K562 (cell line): ENCODE measurements at regions not wholly inside any gene's neighbourhood (a gene's known extent, or its start where the extent isn't known, plus 50 kb on each side); places are given as distances from the start of the nearest gene placed in this dataset.
A peak's percentile ranks its signal among the peaks of the same experiment; 100 is the strongest.

Experiments
- ATAC-seq: fragments of 200-7000 bp; cut with Tn5 transposase; 3 replicates; pipeline ENCODE4 v1.9.1; 2020; ENCODE audit warnings: moderate library complexity
- BruUV-seq: library from RNA; stranded (reverse); fragments of 400-500 nt; replicated peaks from 2 replicates; lab custom pipeline; 2021; lab: Mats Ljungman, UMichigan
- CTCF ChIA-PET: fragments of 300-600 bp; formaldehyde crosslinking; extraction: SDS; loops from one replicate; lab custom pipeline; 2021; ENCODE audit warnings: low intra/inter-chr PET ratio; lab: Yijun Ruan, JAX
- POLR2A ChIA-PET: fragments of 300-600, 350-650 bp; sonication (Branson Sonifier 250); formaldehyde crosslinking; extraction: SDS; loops from one replicate; lab custom pipeline; 2021; ENCODE audit warnings: antibody characterized with exemption, inconsistent platforms; lab: Yijun Ruan, JAX
- DNase-seq, 4 experiments: peaks; one replicate each; pipeline versions ENCODE4 v3.0.0 to v3.0.0-alpha.2; 2011 to 2018; ENCODE audit warnings: low spot score in 3 of 4, mixed read lengths in 3 of 4; ENCODE audit errors: extremely low read depth in 1 of 4
- FAIRE-seq: peaks from 2 replicates; lab custom pipeline; 2011; peaks lifted over from hg19 to GRCh38; lab: Jason Lieb, UNC
- H2AFZ ChIP-seq: 2 replicates; pipeline ENCODE4 v1.6.0; 2011; ENCODE audit warnings: low read depth, low read length, control low read depth, inconsistent platforms
- H3K27ac ChIP-seq: fragments of 200-600 bp; 3 replicates; pipeline ENCODE4 v1.8.0; 2011; ENCODE audit warnings: low read depth, mild to moderate bottlenecking, control low read depth, inconsistent platforms, low read length, moderate library complexity, mixed read lengths; ENCODE audit errors: extremely low read depth
- H3K27me3 ChIP-seq, 2 experiments: fragments of 300-600 bp in 1 of 2; 2 replicates in 1 of 2; 3 replicates in 1 of 2; pipeline versions ENCODE4 v1.6.0 to v1.8.0; 2011; ENCODE audit warnings: inconsistent platforms in 2 of 2, low read length in 2 of 2, mild to moderate bottlenecking in 1 of 2, mixed read lengths in 1 of 2, moderate library complexity in 1 of 2; ENCODE audit not compliant: control insufficient read depth in 2 of 2, insufficient read depth in 2 of 2
- H3K36me3 ChIP-seq: fragments of 300-600 bp; 3 replicates; pipeline ENCODE4 v1.8.0; 2011; ENCODE audit warnings: mild to moderate bottlenecking, low read length, inconsistent platforms; ENCODE audit not compliant: control insufficient read depth, insufficient read depth
- H3K4me1 ChIP-seq, 2 experiments: fragments of 200-600 bp in 1 of 2; replicated peaks in 1 of 2; 2 replicates in 1 of 2; 3 replicates in 1 of 2; pipeline versions ENCODE4 v1.5.1 to v1.8.0; 2011; ENCODE audit warnings: inconsistent platforms in 2 of 2, low read length in 2 of 2, mild to moderate bottlenecking in 1 of 2, mixed read lengths in 1 of 2, moderate library complexity in 1 of 2; ENCODE audit not compliant: control insufficient read depth in 2 of 2, insufficient read depth in 2 of 2
- H3K4me2 ChIP-seq: 2 replicates; pipeline ENCODE4 v1.6.1; 2011; ENCODE audit warnings: low read length, control low read depth, inconsistent platforms, mixed read lengths; ENCODE audit not compliant: insufficient read depth
- H3K4me3 ChIP-seq: fragments of 200-600 bp; sonication (generic), shearing (Covaris generic); 2 replicates; pipeline ENCODE4 v1.5.1; 2016; ENCODE audit warnings: control low read depth, inconsistent platforms
- H3K79me2 ChIP-seq: fragments of 200-600 bp; 3 replicates; pipeline ENCODE4 v1.8.0; 2011; ENCODE audit warnings: low read length, inconsistent platforms; ENCODE audit not compliant: control insufficient read depth, insufficient read depth
- H3K9ac ChIP-seq, 2 experiments: 2 replicates each; pipeline versions ENCODE4 v1.6.0 to v1.6.1; 2011; ENCODE audit warnings: low read depth in 2 of 2, low read length in 2 of 2, control low read depth in 1 of 2, inconsistent platforms in 1 of 2, mild to moderate bottlenecking in 1 of 2, mixed read lengths in 1 of 2; ENCODE audit not compliant: insufficient read depth in 1 of 2
- H3K9me1 ChIP-seq: one replicate; pipeline ENCODE4 v1.6.0; 2011; ENCODE audit warnings: inconsistent platforms, mild to moderate bottlenecking, low read length, moderate library complexity; ENCODE audit not compliant: control insufficient read depth, insufficient read depth
- H3K9me3 ChIP-seq: replicated peaks from 2 replicates; pipeline ENCODE4 v1.5.1; 2011; ENCODE audit warnings: low read depth, low read length, inconsistent platforms; ENCODE audit not compliant: control insufficient read depth, insufficient read depth
- H4K20me1 ChIP-seq: replicated peaks from 2 replicates; pipeline ENCODE4 v1.6.1; 2011; ENCODE audit warnings: low read length, inconsistent platforms, mixed read lengths; ENCODE audit not compliant: control insufficient read depth, insufficient read depth
- CHD1 ChIP-seq: fragments of 200-600 bp; sonication (generic); IDR thresholded peaks from one replicate; pipeline ENCODE4 v1.6.1; 2012; ENCODE audit warnings: mild to moderate bottlenecking, moderate library complexity, low read length, inconsistent platforms
- MTA2 ChIP-seq: fragments of 450-650 bp; IDR thresholded peaks from 2 replicates; pipeline ENCODE4 v1.6.1; 2016; ENCODE audit warnings: low read depth
- NELFE ChIP-seq: IDR thresholded peaks from 2 replicates; pipeline ENCODE4 v1.6.1; 2011; ENCODE audit warnings: mild to moderate bottlenecking; ENCODE audit not compliant: insufficient read depth, insufficient read length
- NFE2 ChIP-seq: IDR thresholded peaks from 2 replicates; pipeline ENCODE4 v1.6.1; 2014; ENCODE audit warnings: antibody characterized with exemption, low read depth
- NFIC ChIP-seq: fragments of 450-650 bp; IDR thresholded peaks from 2 replicates; pipeline ENCODE4 v1.6.1; 2017; ENCODE audit warnings: mild to moderate bottlenecking, inconsistent platforms
- RFX1 ChIP-seq: fragments of 450-650 bp; IDR thresholded peaks from 2 replicates; pipeline ENCODE4 v1.6.1; 2016; ENCODE audit warnings: mild to moderate bottlenecking, moderate library complexity
- ZBTB49 ChIP-seq: sonication (generic); formaldehyde crosslinking; IDR thresholded peaks from 2 replicates; pipeline ENCODE4 v1.8.0; 2022; ENCODE audit warnings: missing genetic modification reagents, mild to moderate bottlenecking, borderline replicate concordance
- ZNF121 ChIP-seq: sonication (generic); formaldehyde crosslinking; conservative IDR thresholded peaks from 2 replicates; pipeline ENCODE4 v1.8.0; 2022; ENCODE audit warnings: missing genetic modification reagents
- WGBS: fragments of 100-300 bp; shearing (Covaris generic); methylation state at CpG from one replicate; pipeline ENCODE4 v1.1.6; 2016; ENCODE audit warnings: low coverage, mixed read lengths; ENCODE audit not compliant: insufficient coverage; ENCODE audit errors: missing lambda C conversion rate; 5-methylcytosine and 5-hydroxymethylcytosine counted together
- in situ Hi-C: fragments of 300-500 bp; cut with MboI; formaldehyde crosslinking; loops from 4 replicates; pipeline ENCODE4 v1.15.0; 2018; ENCODE audit warnings: inconsistent platforms, mixed read lengths
- intact Hi-C: fragments of 100-400 bp; cut with micrococcal nuclease; formaldehyde crosslinking; loops from 2 replicates; pipeline ENCODE4 v1.14.2; 2022

- Histone ChIP-seq H3K4me2 (no peak overlapping the region), H3K9me3 (no peaks in the 10 kb centered on the region), H3K79me2 (no peaks in the 10 kb centered on the region), H3K27me3 (peaks cover 0 to 10% of the 10 kb centered on the region in 2 experiments; a peak in 1 of 5 replicates), H4K20me1 (no peaks in the 10 kb centered on the region), H3K36me3 (no peaks in the 10 kb centered on the region), H2AFZ (no peak overlapping the region), H3K27ac (no peak overlapping the region), H3K9me1 (no peaks in the 10 kb centered on the region), H3K4me1 (no peaks in the 10 kb centered on the region), H3K4me3 (no peak overlapping the region), H3K9ac (no peak overlapping the region)
- in situ Hi-C loops (no loop called here), intact Hi-C loops (no loop called here)
- DNase-seq (no peak), FAIRE-seq (no peak), ATAC-seq (no peak)
- ChIA-PET CTCF (no interaction called here), POLR2A (no interaction called here)
- TF ChIP-seq RFX1 (no peak), NELFE (no peak)
- WGBS = 1% methylated on average over 22 of the region's 22 CpGs
- no TSS peak for BruUV-seq
Observed at GRCh38 chr1:4486408-4487120, 167.8 kb upstream of the AJAP1 start.

- BruUV-seq = no TSS peak
- in situ Hi-C loops = no loop called here
- no peak for FAIRE-seq
Observed at GRCh38 chr1:4488018-4488417, 166.4 kb upstream of the AJAP1 start.

More at GRCh38 chr1:4488018-4488417, 166.4 kb upstream of the AJAP1 start:
- intact Hi-C loops = no loop called here
- H3K9me1 ChIP-seq = no peaks in the 10 kb centered on the region
- CTCF ChIA-PET = no interaction called here
- DNase-seq = no peak
- WGBS = 0% methylated on average over 6 of the region's 7 CpGs
- H2AFZ ChIP-seq = no peak overlapping the region
- H4K20me1 ChIP-seq = no peaks in the 10 kb centered on the region
- TF ChIP-seq CHD1 (no peak), MTA2 (no peak), ZBTB49 (CRISPR knock-in tag) (no peak), ZNF121 (no peak), NFE2 (no peak), NFIC (peak; percentile 53)
- H3K4me2 ChIP-seq = no peak overlapping the region
- no peaks in the 10 kb centered on the region for H3K9me3 ChIP-seq
- H3K27me3 ChIP-seq = peaks cover 0 to 4% of the 10 kb centered on the region in 2 experiments; a peak in 1 of 5 replicates
- H3K9ac ChIP-seq = no peak overlapping the region
- H3K4me1 ChIP-seq = no peaks in the 10 kb centered on the region; a peak in 1 of 5 replicates
- H3K4me3 ChIP-seq = no peak overlapping the region
- ATAC-seq = no peak
- H3K27ac ChIP-seq = no peak overlapping the region
- no peaks in the 10 kb centered on the region for H3K36me3 ChIP-seq
- H3K79me2 ChIP-seq = no peaks in the 10 kb centered on the region
- POLR2A ChIA-PET = interaction anchor here (0.6 to 0.7 kb wide), 2 partner anchors 16 to 1344 kb away, joined by 3 to 4 read pairs; no protein-coding TSS in a partner anchor
